Activated T-cell treated with anti-CD3 and anti-CD28 coated beads, Interleukin-2, amount 50 U/mL, for 1 hour (primary cell): ENCODE measurements at regions not wholly inside any gene's neighbourhood (a gene's known extent, or its start where the extent isn't known, plus 50 kb on each side); places are given as distances from the start of the nearest gene placed in this dataset.
"Not testable (repeated sequence)": the region's sequence is repeated elsewhere in the genome, so short reads cannot be mapped to it uniquely, and the experiment has no call there.

Experiments
- DNase-seq: peaks from one replicate; pipeline ENCODE4 v3.0.0-alpha.2; 2020

GRCh38 chr18:60319129-60319528, 53.4 kb downstream of the MC4R start:
- no peak for DNase-seq

- no peak for DNase-seq
These were observed 60.8 kb downstream of the MC4R start for GRCh38 chr18:60311676-60312360.

DNA sequence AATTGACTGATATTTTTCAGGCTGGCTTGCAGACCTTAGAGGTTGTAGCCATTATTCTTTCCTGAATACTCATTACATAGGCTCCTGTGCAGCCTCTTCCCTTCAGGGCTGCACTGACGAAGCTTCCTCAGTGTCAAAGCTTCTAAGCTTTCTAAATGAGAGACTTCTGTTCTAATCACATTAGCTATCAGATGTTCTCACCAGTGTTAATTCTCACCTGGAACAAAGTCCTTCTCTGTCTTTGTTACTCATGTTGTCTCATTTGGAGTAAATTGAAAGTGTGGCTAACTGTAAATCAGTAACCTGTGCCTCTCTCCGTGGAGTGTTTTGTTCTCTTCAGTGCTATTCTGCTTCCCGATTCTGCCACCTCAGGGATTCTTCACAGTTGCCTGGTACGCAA, 76.9 kb downstream of the MC4R start:
- DNase-seq, result no peak

DNA sequence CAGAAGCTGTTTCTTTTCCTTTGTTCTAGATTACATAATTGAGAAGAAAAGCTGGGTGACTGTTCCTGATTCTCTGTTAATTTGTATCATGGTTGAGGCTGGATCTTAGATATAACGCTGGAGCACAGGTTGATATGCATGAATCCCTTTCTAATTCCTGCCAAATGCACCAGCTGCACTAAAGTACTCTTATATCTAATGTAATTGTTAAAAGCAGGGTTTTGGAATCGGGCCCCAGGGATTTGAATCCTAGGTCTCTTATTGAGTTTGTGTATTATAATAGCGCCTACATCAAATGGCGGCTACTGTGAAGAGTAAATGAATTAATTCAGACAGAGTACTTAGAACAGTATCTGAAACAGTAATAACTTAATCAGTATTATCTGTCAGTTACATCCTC, 80.4 kb downstream of the MC4R start:
- no peak for DNase-seq

- no peak for DNase-seq
These were observed 93.2 kb downstream of the MC4R start for GRCh38 chr18:60279391-60279790.

GRCh38 chr18:60277855-60278480, 94.6 kb downstream of the MC4R start:
- no peak for DNase-seq

- no peak for DNase-seq
These were observed 105.0 kb downstream of the MC4R start for GRCh38 chr18:60267391-60268058.

DNA sequence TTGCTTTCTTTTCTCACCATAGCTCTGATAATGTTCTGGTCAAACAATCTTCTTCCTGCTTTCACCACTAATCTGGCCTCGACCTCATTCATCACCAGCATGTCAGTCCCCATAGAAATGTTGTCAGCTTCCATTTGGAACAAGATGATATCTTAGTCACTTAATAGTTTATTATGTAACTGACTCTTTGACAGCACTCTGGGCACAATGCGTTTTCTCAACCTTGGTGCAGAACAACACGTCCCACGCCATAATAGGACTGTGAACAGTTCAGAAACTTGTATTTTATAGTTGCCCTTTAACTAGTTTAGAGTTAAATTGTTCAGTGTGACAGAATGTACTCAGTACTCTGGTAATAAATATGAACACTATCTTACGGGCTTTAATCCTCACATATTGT, 106.0 kb downstream of the MC4R start:
- DNase-seq, result no peak

- DNase-seq, result no peak
These were observed 113.4 kb downstream of the MC4R start for GRCh38 chr18:60259052-60259681.

GRCh38 chr18:60249388-60249787, 123.2 kb downstream of the MC4R start:
- DNase-seq, result no peak

GRCh38 chr18:60248336-60249330, 123.9 kb downstream of the MC4R start:
- DNase-seq, result no peak

DNA sequence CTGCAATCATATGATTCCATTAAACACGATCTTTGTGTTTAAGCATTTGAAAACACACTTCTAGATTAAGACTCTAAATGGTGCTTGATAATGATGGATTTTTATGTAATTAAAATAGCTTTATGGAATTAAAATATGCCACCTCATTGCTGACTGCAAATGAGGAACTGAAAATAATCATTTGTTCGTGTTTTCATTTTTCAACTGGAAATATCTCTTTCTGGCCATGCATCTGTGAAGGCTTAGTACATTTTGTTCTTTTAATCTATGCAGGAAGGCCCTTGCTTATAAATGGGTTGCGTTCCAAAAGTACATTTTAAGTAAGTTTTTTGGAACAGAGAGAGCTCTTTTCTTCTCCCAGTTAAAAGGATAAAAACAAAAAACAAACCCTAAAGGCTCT, 125.5 kb downstream of the MC4R start:
- DNase-seq, result no peak

- DNase-seq, result no peak
These were observed 126.0 kb downstream of the MC4R start for GRCh38 chr18:60246606-60247005.

- no peak for DNase-seq
These were observed 127.5 kb downstream of the MC4R start for GRCh38 chr18:60245096-60245495.

- not testable (repeated sequence) for DNase-seq
These were observed 133.4 kb downstream of the MC4R start for GRCh38 chr18:60239024-60239710.

DNA sequence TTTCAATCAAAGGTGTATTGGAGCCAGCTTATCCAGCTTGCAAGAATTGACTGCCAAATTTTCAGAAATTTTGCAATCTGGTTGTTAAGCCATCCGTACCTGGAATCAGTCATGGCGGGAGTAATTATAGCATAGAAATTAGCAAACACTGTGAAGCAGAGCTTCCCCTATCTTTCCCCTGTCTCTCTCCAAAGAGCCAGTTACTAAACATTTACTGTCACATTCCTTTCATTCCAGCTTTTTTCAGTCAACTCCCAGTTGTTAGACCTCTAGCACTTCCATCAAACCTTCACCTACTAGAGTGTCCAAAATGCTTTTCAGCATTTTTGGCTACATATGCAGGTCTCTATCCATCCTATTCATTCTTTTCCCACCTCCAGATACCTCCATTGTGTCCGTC, 137.4 kb downstream of the MC4R start:
- no peak for DNase-seq

DNA sequence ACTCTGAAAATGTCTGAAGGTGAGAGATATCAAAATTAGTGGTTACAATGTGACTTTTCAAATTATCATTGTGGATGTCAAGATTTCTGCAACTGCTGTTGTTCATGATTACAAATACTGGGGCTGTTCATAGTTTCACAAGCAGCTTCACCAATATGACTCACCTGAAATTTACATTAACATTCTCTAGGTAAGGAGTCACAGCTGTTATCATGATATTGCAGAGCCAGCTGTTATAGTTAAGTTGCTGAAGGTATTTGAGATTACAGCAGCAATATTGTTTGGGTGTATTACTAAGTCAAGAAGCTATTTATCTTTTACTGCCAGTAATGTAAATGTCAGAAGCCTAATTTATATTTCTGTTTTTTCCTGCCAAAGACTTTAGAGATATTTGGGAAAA, 140.0 kb downstream of the MC4R start:
- DNase-seq, result no peak

DNA sequence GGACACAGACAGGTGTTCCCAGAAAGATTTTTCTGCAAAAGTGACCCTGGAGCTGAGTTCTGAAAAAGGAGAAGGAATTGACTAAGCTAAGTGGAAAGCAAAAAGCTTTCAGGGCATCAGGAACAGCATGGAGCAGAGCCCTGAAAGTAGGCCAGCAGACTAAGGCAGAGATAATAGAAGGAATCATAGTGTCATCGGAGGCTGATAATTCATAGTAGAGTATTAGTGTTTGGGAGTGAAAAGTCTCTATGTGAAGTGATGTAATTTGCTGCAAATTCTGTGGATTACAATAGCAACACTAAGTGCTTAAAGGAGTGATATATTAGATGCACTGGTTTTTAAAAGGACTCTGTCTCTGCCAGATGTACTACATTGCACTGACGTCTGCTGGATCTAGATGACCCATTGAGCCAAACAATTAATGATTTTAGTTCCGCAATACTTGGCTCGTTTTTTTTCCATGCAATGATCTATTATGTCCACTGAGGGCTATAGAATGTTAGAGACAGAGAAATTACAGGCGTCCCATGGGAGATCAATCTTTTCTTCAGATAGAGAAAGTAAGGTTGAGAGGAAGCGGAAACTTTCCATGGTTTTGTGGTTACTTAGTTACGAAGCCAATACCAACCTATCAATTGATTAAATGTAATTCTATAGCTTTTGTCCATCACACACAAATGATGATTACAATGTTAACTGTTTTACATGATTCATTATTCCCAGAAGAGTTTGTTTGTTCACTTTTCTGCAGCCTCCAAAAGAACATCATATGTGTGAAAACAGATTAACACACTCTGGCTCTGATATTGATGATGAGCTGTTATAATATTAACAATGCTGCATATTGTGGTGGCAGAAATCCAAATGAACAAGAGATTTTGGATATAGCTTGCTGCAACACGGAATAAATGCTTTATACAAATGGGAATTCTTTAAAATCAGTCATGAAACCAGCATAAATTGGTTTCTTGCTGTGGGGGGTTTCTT, 143.7 kb downstream of the MC4R start:
- DNase-seq, result no peak

- no peak for DNase-seq
These were observed 157.1 kb downstream of the MC4R start for GRCh38 chr18:60215432-60215831.

- DNase-seq, result no peak
These were observed 163.5 kb downstream of the MC4R start for GRCh38 chr18:60209042-60209441.

- DNase-seq, result no peak
These were observed 169.9 kb downstream of the MC4R start for GRCh38 chr18:60202708-60203107.
